Fibroblast of mammary gland (primary cell): ENCODE measurements at regions not wholly inside any gene's neighbourhood (a gene's known extent, or its start where the extent isn't known, plus 50 kb on each side); places are given as distances from the start of the nearest gene placed in this dataset.
"Not testable (repeated sequence)": the region's sequence is repeated elsewhere in the genome, so short reads cannot be mapped to it uniquely, and the experiment has no call there.

ENCODE experiments used
- DNase-seq: peaks from one replicate; pipeline ENCODE4 v3.0.0-alpha.2; 2010; ENCODE audit warnings: low read depth
- H3K4me3 ChIP-seq: 2 replicates; pipeline ENCODE4 v1.5.1; 2011; ENCODE audit warnings: low read depth, mild to moderate bottlenecking, low read length, moderate library complexity; ENCODE audit not compliant: control insufficient read depth
- CTCF ChIP-seq: conservative IDR thresholded peaks from 2 replicates; pipeline ENCODE4 v1.5.1; 2011; ENCODE audit warnings: low read depth, low read length, inconsistent platforms; ENCODE audit not compliant: control insufficient read depth, insufficient read depth

DNA sequence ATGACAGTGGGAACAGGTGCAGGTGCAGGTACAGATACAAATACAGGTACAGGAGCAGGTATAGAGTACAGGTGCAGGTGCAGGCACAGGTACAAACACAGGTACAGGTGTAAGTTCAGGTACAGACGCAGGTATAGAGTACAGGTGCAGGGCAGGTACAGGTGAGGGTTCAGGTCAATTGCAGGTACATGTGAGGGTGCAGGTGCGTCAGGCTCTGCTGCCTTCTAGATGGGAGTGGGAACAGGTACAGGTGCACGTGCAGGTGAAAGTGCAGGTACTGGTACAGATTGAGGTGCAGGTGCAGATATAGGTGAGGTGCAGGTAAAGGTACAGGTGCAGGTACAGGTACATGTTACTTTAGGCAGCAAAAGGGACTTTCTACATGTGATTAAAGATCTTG, 85.7 kb downstream of the CRLF2 start:
- H3K4me3 ChIP-seq: no peak overlapping the region
- no peak for TF ChIP-seq CTCF
- no peak for DNase-seq

DNA sequence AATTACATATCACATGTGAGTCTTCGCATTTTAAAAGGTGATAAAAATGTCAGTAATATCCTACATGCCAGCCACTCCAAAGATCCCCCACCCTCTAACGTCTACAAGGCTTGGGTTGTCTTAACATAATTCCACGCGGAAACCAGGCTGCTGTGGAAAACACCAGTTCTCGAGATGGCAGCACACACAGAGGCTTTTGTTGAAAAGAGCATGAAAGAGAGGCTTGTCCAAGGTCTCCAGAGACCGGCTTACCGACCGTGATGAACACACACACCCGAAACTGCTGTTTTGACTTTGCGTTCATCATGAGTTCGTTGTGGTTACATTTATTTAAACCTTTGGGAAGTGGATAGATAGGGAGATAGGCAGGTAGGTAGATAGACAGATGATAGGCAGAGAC, 87.9 kb downstream of the CRLF2 start:
- no peak overlapping the region for H3K4me3 ChIP-seq
- DNase-seq: no peak
- no peak for TF ChIP-seq CTCF

GRCh38 chrX:1122851-1123250, 89.6 kb downstream of the CRLF2 start:
- not testable (repeated sequence) for H3K4me3 ChIP-seq, DNase-seq

DNA sequence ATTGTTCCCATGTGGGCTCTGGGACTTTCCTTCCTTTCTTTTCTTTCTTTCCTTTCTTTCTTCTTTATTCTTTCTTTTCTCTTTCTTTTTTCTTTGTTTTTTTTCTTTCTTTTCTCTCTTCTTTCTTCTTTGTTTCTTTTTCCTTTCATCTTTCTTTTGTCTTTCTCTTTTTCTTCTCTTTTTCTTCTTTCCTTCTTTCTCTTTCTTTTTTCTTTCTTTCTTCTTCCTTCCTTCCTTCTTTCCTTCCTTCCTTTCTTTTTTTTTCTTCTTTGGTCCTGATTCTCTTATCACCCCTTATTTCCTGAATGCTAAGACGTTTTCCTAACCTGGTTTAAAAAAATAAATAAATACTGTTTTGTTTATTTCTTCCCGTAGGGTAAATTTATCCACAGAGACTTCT, 93.2 kb downstream of the CRLF2 start:
- no peak for TF ChIP-seq CTCF
- no peak for DNase-seq
- no peak overlapping the region for H3K4me3 ChIP-seq

- TF ChIP-seq CTCF: no peak
- no peak for DNase-seq
These were observed 93.8 kb downstream of the CRLF2 start for GRCh38 chrX:1118572-1119199.

GRCh38 chrX:1115411-1115810, 97.0 kb downstream of the CRLF2 start:
- DNase-seq, H3K4me3 ChIP-seq: not testable (repeated sequence)

More at GRCh38 chrX:1118572-1119199, 93.8 kb downstream of the CRLF2 start:
- no peak overlapping the region for H3K4me3 ChIP-seq

DNA sequence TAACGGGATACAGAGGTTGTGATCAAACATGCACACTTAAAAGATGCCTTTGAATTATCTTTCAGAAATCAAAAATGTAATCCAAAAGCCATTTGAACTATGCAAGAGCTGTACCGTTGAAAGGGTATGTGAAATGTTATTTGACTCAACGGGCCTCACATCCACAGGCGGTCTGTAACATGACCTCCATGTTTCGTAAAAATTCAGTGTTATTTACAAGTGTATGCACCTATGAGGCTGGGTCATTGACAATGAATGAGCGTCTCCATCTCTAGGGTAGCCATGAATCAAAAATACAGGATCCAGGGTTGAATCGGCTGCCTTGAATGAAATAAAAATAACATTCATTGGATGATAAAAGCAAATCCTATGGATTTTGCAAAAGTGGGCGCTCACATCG, 100.1 kb downstream of the CRLF2 start:
- no peak for DNase-seq
- no peak for TF ChIP-seq CTCF
- H3K4me3 ChIP-seq: no peak overlapping the region

- no peak overlapping the region for H3K4me3 ChIP-seq
- no peak for TF ChIP-seq CTCF
- DNase-seq: no peak
These were observed 100.7 kb downstream of the CRLF2 start for GRCh38 chrX:1111601-1112300.
